Coronary artery (tissue), 2 donors: ENCODE measurements at regions not wholly inside any gene's neighbourhood (a gene's known extent, or its start where the extent isn't known, plus 50 kb on each side); places are given as distances from the start of the nearest gene placed in this dataset.

ENCODE experiments used
- DNase-seq: peaks from one replicate; pipeline ENCODE4 v3.0.0-alpha.2; 2017; ENCODE audit warnings: low spot score
- H3K27ac ChIP-seq, 2 donors: fragments of 200-600 bp; sonication (generic); one replicate each; pipeline ENCODE4 v1.5.1; 2016 to 2019
- H3K4me3 ChIP-seq: fragments of 200-600 bp; sonication (generic); 2 replicates; pipeline ENCODE4 v1.5.1; 2016; ENCODE audit warnings: mild to moderate bottlenecking, moderate library complexity
- TF ChIP-seq, protein P1 (sequence below): fragments of 200-600 bp; sonication (generic); IDR thresholded peaks from one replicate; pipeline ENCODE4 v1.5.1; 2019; ENCODE audit warnings: antibody characterized with exemption

DNA sequence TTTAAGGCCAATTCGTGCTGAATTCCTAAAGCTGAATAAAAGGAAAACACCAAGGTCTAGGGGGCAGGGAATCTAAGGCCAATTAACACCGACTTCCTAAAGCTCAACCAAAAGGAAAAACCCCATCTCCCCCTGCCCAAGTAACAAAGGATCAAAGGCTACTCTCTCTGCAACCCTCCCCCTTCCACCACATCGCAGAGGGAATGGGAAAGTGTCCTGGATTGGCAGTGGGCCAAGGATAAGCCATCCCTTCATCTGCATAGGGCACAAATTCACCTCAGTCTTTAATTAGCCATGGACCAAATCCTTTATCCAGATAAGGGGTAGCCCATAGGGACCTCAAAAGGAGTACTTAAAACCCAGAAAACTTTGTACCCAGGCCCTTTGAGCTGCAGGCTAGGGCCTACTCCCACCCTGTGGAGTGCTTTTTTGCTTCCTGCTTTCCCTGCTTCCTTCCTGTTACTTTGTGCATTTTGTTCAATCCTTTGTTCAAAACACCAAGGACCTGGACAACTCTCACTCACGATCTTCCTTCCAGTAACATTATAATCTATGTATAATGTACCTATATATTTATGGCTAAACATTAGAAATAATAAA is 2119.8 kb upstream of the CELF4 start:
- TF ChIP-seq, protein P1, sequence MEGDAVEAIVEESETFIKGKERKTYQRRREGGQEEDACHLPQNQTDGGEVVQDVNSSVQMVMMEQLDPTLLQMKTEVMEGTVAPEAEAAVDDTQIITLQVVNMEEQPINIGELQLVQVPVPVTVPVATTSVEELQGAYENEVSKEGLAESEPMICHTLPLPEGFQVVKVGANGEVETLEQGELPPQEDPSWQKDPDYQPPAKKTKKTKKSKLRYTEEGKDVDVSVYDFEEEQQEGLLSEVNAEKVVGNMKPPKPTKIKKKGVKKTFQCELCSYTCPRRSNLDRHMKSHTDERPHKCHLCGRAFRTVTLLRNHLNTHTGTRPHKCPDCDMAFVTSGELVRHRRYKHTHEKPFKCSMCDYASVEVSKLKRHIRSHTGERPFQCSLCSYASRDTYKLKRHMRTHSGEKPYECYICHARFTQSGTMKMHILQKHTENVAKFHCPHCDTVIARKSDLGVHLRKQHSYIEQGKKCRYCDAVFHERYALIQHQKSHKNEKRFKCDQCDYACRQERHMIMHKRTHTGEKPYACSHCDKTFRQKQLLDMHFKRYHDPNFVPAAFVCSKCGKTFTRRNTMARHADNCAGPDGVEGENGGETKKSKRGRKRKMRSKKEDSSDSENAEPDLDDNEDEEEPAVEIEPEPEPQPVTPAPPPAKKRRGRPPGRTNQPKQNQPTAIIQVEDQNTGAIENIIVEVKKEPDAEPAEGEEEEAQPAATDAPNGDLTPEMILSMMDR = no peak
- no peak overlapping the region for H3K4me3 ChIP-seq
- DNase-seq = no peak
- no peak overlapping the region for H3K27ac ChIP-seq

DNA sequence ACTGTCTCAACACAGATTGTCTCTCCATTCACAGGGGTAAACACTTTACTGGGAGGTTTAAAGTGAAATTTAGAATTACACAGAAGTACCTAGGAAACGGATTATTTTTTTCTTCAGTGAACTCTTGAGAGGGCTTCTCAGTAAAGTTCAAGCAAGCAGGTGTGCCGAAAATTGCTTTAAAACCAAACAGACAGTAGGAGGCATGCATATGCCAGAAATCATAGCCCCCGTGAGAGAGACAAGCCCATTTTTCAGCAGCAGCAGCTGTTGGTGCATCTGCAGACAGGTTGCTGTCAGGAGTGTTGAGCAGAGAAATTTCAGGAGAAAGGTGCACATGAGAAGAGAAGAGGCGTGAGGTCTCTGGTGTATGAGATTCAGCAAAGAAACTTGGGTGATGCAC is 2115.5 kb upstream of the CELF4 start:
- no peak for DNase-seq
- Histone ChIP-seq H3K27ac (no peak overlapping the region), H3K4me3 (no peak overlapping the region)
- TF ChIP-seq, protein P1 = no peak

DNA sequence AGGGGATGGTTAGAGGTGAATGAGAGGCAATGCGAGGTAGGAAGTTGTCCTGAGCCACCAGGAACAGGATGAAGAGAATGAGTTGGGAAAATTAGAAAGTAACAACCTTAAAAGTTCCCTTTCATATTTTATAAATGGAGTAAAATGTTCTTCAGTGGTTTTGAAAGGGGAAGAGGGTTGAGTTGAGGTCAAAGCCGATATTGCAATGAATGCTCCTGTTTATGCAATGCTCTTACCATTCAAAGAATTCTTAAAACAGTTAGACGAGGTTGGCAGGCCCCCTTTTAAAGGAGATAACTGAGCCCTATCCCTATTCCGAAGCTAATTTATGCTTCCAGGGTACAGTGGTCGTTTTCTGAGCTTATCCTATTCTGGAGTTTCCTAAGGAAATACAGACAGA is 2110.3 kb upstream of the CELF4 start:
- DNase-seq = no peak
- Histone ChIP-seq H3K27ac (no peak overlapping the region), H3K4me3 (no peak overlapping the region)
- TF ChIP-seq, protein P1 = no peak

DNA sequence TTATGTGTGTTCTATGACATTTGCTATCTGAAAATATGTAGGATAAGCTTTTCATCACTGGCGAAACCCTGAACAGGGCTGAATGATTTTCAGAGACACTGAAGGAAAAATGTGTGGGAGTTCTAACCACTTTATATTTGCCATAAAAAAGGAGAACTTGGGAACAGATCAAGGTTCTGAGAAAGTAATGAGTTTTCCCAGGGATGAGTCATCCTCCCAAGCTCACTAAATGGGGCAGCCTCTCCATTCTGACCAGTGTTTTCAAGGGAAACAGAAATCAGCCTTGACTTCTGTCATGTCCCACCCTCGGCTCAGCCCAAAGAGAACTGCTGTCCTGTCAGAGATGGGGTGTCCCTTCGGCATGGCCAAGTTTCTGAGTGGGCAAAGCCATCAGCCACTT is 2109.8 kb upstream of the CELF4 start:
- Histone ChIP-seq H3K27ac (no peak overlapping the region), H3K4me3 (no peak overlapping the region)
- TF ChIP-seq, protein P1 = no peak
- no peak for DNase-seq

DNA sequence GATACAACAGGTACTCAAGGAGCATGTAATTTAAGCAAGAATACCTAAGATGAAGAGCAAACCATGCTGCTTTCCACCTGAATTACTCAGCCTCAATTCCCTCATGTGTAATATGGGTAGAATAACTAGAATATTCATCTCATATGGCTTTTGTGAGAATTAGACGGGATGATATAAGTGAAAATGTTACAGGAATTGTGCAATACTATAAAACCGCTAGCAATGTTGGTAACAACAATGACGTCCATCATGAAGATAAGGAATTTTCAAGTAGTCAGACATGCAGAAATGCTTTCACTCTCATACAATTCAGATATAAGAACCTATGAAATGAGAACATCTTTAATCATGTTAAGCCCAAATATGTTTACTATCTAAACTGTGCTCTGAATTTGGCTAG is 2106.6 kb upstream of the CELF4 start:
- DNase-seq = no peak
- TF ChIP-seq, protein P1 = no peak
- no peak overlapping the region for H3K4me3 ChIP-seq
- H3K27ac ChIP-seq = no peak overlapping the region

DNA sequence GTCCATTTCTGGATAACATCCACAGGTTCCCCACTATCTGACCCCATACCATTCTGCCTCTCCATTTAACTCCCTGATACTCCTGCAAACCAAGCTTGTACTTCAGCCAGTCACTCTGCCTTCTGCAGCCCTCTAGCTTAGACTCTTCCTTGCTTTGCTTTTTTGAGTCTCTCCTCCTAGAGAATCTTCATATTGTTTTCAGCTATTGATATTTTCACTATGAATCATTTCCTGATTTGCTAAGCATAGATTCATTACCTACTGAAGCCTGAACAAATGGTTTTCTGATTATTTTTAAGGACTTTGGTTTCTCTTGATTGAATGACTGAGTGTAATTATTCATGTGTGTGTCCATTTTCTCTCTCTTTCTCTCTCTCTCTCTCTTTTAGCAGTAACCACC is 2102.3 kb upstream of the CELF4 start:
- no peak overlapping the region for H3K27ac ChIP-seq
- H3K4me3 ChIP-seq = no peak overlapping the region
- TF ChIP-seq, protein P1 = no peak
- DNase-seq = no peak

DNA sequence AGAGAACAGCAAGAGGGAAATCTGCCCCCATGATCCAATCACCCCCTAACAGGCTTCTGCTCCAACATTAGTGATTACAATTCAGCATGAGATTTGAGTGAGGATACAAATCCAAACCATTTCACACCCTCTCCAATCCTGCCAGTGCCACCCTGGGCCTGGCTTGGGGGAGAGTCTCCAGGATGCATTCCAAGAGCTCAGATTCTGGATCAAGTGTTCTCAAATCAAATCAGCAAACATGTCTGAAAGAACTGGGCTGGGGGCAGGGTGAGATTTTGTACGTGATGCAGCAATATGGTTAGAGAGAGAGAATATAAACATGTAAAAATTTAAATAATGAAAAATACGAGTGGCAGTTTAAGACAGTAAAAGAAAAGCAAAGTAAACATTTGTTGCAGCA is 2100.9 kb upstream of the CELF4 start:
- TF ChIP-seq, protein P1 = no peak
- no peak overlapping the region for H3K4me3 ChIP-seq
- DNase-seq = no peak
- no peak overlapping the region for H3K27ac ChIP-seq
